ENCODE measurements at regions not wholly inside any gene's neighbourhood (a gene's known extent, or its start where the extent isn't known, plus 50 kb on each side); places are given as distances from the start of the nearest gene placed in this dataset.

DNA sequence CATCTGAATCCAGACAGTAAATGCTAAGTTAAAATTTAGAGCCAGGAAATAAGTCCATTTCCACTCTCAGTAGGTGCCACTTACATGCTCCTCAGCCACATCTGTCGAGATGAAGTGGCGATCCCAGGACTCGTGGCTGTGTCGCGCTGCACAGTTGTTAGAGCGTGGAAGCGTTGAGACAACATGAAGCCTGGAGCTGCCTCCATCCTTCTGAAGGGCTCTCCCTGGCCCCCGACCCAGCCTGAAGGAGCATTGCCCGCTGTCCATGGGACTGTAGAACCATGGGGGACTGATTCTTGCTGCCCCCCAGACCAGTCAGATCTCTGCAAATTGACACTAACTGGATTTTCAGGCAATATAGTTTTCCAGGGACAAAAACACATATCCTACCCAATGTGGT, 58.9 kb downstream of the IRX1 start:
- no peak for DNase-seq (ENCODE audit: low spot score)

- DNase-seq (ENCODE audit: low spot score): no peak
These were observed 61.2 kb downstream of the IRX1 start for GRCh38 chr5:3656803-3657202.

- DNase-seq (ENCODE audit: low spot score): no peak
These were observed 61.9 kb downstream of the IRX1 start for GRCh38 chr5:3657364-3658022.

GRCh38 chr5:3658929-3659328, 63.3 kb downstream of the IRX1 start:
- DNase-seq (ENCODE audit: low spot score): no peak

GRCh38 chr5:3659907-3660306, 64.3 kb downstream of the IRX1 start:
- DNase-seq (ENCODE audit: low spot score): no peak

- no peak for DNase-seq (ENCODE audit: low spot score)
These were observed 65.0 kb downstream of the IRX1 start for GRCh38 chr5:3660630-3661029.

DNA sequence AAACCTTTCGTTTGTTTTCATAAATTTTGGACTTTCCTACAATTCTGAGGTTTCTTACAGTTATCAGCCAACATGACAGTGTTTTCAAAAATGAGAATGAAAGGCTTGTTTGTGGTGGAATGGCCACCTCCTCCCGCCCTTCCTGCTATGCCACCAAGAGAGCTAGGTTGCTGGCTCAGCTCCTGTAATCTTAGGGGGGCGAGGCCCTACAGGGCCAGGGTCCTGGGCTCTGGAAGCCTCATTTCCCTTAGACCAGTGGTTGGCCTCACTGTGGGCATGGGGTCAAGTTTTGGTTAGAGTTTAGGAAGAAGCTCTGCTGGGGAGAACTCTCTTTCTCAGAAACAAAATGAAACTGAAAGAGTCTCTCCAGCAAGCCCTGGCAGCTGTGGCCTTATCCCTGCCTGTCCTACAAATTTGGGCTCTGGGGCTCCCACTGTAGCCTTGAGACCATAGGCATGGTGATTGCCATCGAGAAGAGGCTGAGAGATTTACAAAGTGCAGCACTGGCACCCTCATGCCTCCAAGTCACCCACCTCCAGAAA, 66.2 kb downstream of the IRX1 start:
- no peak for DNase-seq (ENCODE audit: low spot score)

GRCh38 chr5:3662344-3662743, 66.7 kb downstream of the IRX1 start:
- no peak for DNase-seq (ENCODE audit: low spot score)

DNA sequence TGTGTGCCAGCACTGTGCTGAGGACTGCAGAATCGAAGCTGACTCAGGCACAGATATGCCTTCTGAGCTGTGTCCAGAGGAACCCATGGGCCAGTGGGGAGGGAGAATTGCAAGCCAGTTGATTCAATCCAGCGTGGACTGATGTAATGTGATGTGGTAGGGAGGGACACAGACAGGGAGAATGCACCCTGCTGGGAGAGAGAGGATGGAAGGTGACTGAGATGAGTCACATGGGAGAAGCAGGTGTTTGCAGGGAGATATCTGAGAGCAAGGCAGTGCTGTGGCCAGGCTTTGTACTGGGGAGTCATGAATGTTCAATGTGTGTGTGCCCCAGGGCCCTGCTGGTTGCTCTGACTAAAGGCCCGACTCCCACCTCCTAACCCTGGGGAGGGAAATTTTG, 75.7 kb downstream of the IRX1 start:
- no peak for DNase-seq (ENCODE audit: low spot score)

- DNase-seq (ENCODE audit: low spot score): no peak
These were observed 83.2 kb downstream of the IRX1 start for GRCh38 chr5:3678801-3679200.

GRCh38 chr5:3680821-3681220, 85.2 kb downstream of the IRX1 start:
- no peak for DNase-seq (ENCODE audit: low spot score)

- no peak for DNase-seq (ENCODE audit: low spot score)
These were observed 88.5 kb downstream of the IRX1 start for GRCh38 chr5:3684118-3684517.

DNA sequence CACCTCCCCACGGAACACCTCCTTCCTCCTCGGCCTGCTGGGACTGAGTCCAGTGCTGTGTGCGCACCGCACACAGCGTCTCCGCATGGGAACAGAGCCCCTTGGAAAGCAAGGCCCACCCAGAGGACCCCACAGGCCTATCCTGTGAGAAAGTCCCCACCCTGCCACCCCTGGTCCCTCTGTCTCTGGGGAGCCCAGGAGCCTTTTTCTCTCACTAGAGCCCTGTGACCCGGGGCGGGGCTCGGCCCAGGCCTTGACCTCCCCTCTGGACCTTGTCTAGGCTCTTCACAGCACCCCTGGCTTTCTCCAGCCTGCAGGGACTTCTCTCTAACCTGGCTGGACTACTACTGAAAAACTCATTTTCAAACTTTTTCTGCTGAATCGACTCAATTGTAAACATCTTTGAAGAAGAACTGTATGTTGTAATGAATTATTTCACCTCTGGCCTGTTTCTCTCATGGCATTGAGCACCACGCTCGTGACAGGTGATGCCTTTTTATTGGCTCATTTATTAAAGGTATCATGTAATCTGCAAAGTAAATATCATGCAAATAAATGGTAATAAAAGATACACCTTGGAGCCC, 89.2 kb downstream of the IRX1 start:
- no peak for DNase-seq (ENCODE audit: low spot score)

DNA sequence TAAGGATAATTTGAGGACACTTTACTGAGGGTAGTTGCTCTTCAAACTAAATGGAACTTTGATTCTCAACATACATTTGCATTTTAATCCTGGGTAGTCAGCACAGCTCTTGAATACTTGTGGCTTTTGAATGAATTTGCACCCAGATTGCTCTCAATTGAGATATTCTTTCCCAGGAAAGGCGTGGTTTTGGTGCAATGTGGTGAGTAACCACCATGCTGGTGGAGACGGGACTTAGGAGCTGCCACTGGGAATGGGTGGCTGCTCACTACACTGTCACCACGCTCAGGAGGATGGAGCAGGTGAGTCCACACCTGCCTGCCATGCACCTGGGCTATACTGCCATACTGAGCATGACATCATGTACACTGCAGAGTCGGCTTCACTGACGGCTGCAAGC, 99.2 kb downstream of the IRX1 start:
- DNase-seq (ENCODE audit: low spot score): no peak

- no peak for DNase-seq (ENCODE audit: low spot score)
These were observed 100.2 kb downstream of the IRX1 start for GRCh38 chr5:3695818-3696217.

- DNase-seq (ENCODE audit: low spot score): no peak
These were observed 102.8 kb downstream of the IRX1 start for GRCh38 chr5:3698412-3698811.

GRCh38 chr5:3701694-3702093, 106.1 kb downstream of the IRX1 start:
- DNase-seq (ENCODE audit: low spot score): no peak

DNA sequence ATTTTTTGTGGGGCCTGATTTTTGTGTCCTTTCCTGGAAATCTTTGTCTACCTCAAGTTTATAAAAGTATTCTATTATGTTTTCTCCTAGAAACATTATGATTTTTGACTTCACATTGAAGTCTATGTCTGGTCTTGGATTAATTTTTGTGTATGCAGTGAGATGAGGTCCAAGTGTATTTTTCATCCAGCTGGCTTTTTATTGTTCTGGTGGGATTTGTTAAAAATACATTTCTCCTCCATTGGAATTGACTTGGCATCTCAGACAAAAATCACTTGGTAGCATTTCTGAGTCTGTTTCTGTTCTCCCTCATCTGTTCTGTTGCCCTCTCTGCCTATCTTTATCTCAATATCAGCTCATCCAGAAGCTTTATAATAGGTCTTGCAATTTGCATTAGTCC, 109.0 kb downstream of the IRX1 start:
- DNase-seq (ENCODE audit: low spot score): no peak

DNA sequence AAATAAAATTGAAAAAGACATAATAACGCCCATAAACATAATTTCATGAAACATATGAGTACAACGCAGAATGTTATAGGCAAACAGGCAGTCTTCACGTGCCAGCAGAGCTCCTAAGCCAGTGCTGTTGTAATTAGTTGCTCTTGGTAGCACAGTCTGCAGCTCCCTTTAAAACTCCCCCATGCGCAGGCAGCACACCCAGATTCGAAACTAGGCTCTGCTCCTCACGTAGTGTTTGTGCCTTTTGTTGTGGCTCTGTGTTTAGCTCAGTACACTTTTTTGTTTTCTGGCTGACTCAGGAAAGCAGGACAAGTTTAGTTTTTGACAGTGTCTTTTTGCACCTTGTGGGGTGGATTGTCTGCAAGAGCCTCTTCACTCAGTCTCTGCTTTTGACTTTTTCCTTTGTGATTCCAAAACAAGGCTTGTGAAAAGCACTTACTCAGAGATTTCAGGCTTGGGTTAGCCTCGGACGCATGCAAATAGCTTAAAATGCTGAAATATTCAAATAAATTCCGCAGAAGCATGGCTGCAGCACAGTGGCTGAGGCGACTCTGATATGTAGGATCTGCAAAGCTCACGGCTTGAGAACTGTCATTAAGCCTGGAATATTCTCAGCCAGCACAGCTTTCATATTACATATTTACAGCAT, 113.6 kb downstream of the IRX1 start:
- DNase-seq (ENCODE audit: low spot score): no peak

DNA sequence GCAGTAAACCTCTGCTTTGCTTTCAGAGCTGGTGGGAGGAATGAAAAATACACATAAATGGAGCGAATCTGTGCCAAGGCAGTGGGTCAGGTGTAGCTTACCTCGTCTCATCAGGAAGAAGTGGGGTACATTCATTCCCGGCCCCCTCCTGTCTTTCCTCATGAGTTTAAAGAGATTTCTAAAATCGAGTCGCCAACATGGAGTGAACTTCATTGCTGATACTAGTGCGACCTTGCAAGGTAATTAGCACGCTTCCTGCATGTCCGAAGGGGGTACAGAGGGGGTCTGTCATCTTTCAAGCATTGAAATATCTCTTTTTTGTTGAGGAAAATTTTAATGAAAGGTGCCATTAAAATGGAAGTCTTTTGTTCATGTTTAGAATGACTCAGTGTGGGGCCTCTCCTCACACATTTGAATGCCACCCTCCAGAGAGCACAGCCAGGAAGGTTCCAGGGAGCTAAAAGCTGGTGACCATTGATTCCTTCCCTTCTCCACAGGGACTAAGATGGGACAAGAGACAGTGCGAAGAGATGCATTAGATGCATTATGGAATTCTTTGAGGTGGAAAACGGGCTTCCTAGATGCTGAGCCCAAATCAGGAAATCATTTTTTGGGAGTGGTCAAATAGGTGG, 114.2 kb downstream of the IRX1 start:
- no peak for DNase-seq (ENCODE audit: low spot score)

GRCh38 chr5:3715062-3715461, 119.4 kb downstream of the IRX1 start:
- no peak for DNase-seq (ENCODE audit: low spot score)

DNA sequence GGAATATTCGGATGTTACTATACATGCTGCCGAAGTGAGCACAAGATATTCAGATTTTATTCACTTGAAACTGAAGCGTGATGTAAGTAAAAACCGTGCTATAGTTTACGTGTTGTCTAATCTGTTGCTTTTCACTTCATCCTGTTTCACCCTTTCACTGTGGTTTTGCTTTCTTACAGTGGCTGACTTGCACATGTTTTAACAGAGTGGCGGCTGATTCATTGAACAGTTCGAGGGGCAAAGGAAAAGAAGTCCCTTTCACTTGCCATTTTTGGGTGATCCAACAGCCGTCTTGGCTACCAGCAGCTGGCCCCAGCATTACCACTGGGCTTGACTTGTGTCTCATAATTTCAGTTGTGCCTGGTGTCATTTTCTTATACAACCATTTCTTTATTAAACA, 134.0 kb downstream of the IRX1 start:
- DNase-seq (ENCODE audit: low spot score): no peak

- DNase-seq (ENCODE audit: low spot score): no peak
These were observed 139.0 kb downstream of the IRX1 start for GRCh38 chr5:3734632-3735031.

Measured in HuH-7.5 (cell line).